ENCODE measurements at regions not wholly inside any gene's neighbourhood (a gene's known extent, or its start where the extent isn't known, plus 50 kb on each side); places are given as distances from the start of the nearest gene placed in this dataset.

DNA sequence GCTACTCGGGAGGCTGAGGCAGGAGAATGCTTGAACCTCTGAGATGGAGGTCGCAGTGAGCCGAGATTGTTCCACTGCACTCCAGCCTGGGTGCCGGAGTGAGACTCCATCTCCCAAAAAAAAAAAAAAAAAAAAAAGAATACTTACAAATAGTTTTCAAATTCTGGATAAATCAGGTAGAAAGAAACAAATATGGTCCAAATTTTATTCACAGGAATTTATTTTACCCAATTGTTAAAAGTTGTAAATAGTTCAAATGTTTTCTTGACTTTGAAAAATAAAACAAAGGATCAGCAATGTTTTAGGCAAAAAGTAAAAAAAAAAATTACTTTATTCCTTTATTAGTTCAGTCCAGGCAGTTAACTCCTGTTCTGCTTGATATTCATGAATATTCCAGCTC, 172.9 kb upstream of the NAMPT start:
- ATAC-seq: no peak
- no peak overlapping the region for H2AFZ ChIP-seq (ENCODE audit: low read length)
- no TSS peak for BruUV-seq (replicated peaks)
- H3K9ac ChIP-seq (ENCODE audit: insufficient read depth, low read depth, low read length): no peak overlapping the region
- POLR2A ChIA-PET: no interaction called here
- DNase-seq (ENCODE audit: low spot score): no peak
- H4K20me1 ChIP-seq (ENCODE audit: insufficient read depth, low read length): no peaks in the 10 kb centered on the region
- no peak overlapping the region for H3K4me3 ChIP-seq (replicated peaks in 1 of 3; ENCODE audit: insufficient read depth in 1 of 3, low read depth in 2 of 3, low read length in 3 of 3)
- H3K36me3 ChIP-seq (replicated peaks in 1 of 2; ENCODE audit: control insufficient read depth in 1 of 2, insufficient read depth in 2 of 2, low read length in 2 of 2): no peaks in the 10 kb centered on the region
- CTCF ChIA-PET (ENCODE audit: low intra/inter-chr PET ratio, low total read pairs): no interaction called here
- H3K27me3 ChIP-seq (ENCODE audit: control insufficient read depth in 1 of 2, insufficient read depth in 2 of 2, low read length in 2 of 2): no peaks in the 10 kb centered on the region; a peak in 1 of 5 replicates
- H3K27ac ChIP-seq (ENCODE audit: extremely low read length, insufficient read depth, low read length): no peak overlapping the region
- TF ChIP-seq ZNF7 (CRISPR knock-in tag; IDR thresholded peaks at IDR 0.05) (no peak), RORA (CRISPR knock-in tag; IDR thresholded peaks at IDR 0.05) (no peak), EED (CRISPR knock-in tag; IDR thresholded peaks at IDR 0.05) (no peak), HMGA1 (CRISPR knock-in tag; conservative IDR thresholded peaks at IDR 0.05) (no peak), KLF11 (CRISPR knock-in tag; IDR thresholded peaks at IDR 0.05) (no peak), REPIN1 (CRISPR knock-in tag; IDR thresholded peaks at IDR 0.05; ENCODE audit: borderline replicate concordance, low read depth) (no peak), STAT6 (CRISPR knock-in tag; IDR thresholded peaks at IDR 0.05; ENCODE audit: borderline replicate concordance) (no peak), BORCS8-MEF2B (CRISPR knock-in tag; IDR thresholded peaks at IDR 0.05) (no peak)
- TF ChIP-seq, protein P1, sequence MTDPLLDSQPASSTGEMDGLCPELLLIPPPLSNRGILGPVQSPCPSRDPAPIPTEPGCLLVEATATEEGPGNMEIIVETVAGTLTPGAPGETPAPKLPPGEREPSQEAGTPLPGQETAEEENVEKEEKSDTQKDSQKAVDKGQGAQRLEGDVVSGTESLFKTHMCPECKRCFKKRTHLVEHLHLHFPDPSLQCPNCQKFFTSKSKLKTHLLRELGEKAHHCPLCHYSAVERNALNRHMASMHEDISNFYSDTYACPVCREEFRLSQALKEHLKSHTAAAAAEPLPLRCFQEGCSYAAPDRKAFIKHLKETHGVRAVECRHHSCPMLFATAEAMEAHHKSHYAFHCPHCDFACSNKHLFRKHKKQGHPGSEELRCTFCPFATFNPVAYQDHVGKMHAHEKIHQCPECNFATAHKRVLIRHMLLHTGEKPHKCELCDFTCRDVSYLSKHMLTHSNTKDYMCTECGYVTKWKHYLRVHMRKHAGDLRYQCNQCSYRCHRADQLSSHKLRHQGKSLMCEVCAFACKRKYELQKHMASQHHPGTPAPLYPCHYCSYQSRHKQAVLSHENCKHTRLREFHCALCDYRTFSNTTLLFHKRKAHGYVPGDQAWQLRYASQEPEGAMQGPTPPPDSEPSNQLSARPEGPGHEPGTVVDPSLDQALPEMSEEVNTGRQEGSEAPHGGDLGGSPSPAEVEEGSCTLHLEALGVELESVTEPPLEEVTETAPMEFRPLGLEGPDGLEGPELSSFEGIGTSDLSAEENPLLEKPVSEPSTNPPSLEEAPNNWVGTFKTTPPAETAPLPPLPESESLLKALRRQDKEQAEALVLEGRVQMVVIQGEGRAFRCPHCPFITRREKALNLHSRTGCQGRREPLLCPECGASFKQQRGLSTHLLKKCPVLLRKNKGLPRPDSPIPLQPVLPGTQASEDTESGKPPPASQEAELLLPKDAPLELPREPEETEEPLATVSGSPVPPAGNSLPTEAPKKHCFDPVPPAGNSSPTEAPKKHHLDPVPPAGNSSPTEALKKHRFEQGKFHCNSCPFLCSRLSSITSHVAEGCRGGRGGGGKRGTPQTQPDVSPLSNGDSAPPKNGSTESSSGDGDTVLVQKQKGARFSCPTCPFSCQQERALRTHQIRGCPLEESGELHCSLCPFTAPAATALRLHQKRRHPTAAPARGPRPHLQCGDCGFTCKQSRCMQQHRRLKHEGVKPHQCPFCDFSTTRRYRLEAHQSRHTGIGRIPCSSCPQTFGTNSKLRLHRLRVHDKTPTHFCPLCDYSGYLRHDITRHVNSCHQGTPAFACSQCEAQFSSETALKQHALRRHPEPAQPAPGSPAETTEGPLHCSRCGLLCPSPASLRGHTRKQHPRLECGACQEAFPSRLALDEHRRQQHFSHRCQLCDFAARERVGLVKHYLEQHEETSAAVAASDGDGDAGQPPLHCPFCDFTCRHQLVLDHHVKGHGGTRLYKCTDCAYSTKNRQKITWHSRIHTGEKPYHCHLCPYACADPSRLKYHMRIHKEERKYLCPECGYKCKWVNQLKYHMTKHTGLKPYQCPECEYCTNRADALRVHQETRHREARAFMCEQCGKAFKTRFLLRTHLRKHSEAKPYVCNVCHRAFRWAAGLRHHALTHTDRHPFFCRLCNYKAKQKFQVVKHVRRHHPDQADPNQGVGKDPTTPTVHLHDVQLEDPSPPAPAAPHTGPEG (CRISPR knock-in tag; IDR thresholded peaks at IDR 0.05): no peak
- TF ChIP-seq, protein P2, sequence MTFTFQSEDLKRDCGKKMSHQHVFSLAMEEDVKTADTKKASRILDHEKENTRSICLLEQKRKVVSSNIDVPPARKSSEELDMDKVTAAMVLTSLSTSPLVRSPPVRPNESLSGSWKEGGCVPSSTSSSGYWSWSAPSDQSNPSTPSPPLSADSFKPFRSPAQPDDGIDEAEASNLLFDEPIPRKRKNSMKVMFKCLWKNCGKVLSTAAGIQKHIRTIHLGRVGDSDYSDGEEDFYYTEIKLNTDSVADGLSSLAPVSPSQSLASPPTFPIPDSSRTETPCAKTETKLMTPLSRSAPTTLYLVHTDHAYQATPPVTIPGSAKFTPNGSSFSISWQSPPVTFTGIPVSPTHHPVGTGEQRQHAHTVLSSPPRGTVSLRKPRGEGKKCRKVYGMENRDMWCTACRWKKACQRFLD (CRISPR knock-in tag; IDR thresholded peaks at IDR 0.05; ENCODE audit: borderline replicate concordance): no peak
- TF ChIP-seq, protein P3, sequence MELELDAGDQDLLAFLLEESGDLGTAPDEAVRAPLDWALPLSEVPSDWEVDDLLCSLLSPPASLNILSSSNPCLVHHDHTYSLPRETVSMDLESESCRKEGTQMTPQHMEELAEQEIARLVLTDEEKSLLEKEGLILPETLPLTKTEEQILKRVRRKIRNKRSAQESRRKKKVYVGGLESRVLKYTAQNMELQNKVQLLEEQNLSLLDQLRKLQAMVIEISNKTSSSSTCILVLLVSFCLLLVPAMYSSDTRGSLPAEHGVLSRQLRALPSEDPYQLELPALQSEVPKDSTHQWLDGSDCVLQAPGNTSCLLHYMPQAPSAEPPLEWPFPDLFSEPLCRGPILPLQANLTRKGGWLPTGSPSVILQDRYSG (CRISPR knock-in tag; IDR thresholded peaks at IDR 0.05): no peak
- in situ Hi-C loops (cut with HindIII; ENCODE audit: extremely low pct_ligation_motif_present, low pct_unique_long_range_greater_than_20kb) (no loop called here), intact Hi-C loops (cut with micrococcal nuclease; ENCODE audit: unreplicated experiment) (no loop called here)
- peaks cover 2% of the 10 kb centered on the region; the same call in 1 of the 2 replicates for H3K9me3 ChIP-seq (ENCODE audit: low read length)
- H3K4me1 ChIP-seq (ENCODE audit: insufficient read depth, low read length): no peaks in the 10 kb centered on the region
- H3K79me2 ChIP-seq (ENCODE audit: insufficient read depth, low read length): no peaks in the 10 kb centered on the region
- FAIRE-seq: no peak
- no peak overlapping the region for H3K4me2 ChIP-seq (ENCODE audit: low read depth, low read length)
- WGBS (ENCODE audit: low lambda C conversion rate): 50% methylated on average over 4 of the region's 4 CpGs

Data from HepG2 (cell line).